AG04449 (cell line): ENCODE measurements at regions not wholly inside any gene's neighbourhood (a gene's known extent, or its start where the extent isn't known, plus 50 kb on each side); places are given as distances from the start of the nearest gene placed in this dataset.

Source experiments
- CTCF ChIA-PET: fragments of 350-600 bp; formaldehyde crosslinking; extraction: SDS; loops from one replicate; lab custom pipeline; 2021; ENCODE audit warnings: antibody characterized with exemption; lab: Yijun Ruan, JAX
- POLR2A ChIA-PET: fragments of 400-600, 350-600 bp; formaldehyde crosslinking; extraction: SDS; loops from one replicate; lab custom pipeline; 2020; ENCODE audit warnings: antibody characterized with exemption, inconsistent platforms; lab: Yijun Ruan, JAX
- DNase-seq: peaks from one replicate; pipeline ENCODE4 v3.0.0-alpha.2; 2010; ENCODE audit warnings: low read depth, low spot score
- H3K4me3 ChIP-seq: 2 replicates; pipeline ENCODE4 v1.5.1; 2011; ENCODE audit warnings: low read depth, mild to moderate bottlenecking, control low read depth, low read length
- CTCF ChIP-seq: IDR thresholded peaks from one replicate; pipeline ENCODE4 v1.5.1; 2011; ENCODE audit warnings: mild to moderate bottlenecking, moderate library complexity, low read length, control low read depth, inconsistent platforms; ENCODE audit not compliant: insufficient read depth; ENCODE audit errors: missing control alignments

DNA sequence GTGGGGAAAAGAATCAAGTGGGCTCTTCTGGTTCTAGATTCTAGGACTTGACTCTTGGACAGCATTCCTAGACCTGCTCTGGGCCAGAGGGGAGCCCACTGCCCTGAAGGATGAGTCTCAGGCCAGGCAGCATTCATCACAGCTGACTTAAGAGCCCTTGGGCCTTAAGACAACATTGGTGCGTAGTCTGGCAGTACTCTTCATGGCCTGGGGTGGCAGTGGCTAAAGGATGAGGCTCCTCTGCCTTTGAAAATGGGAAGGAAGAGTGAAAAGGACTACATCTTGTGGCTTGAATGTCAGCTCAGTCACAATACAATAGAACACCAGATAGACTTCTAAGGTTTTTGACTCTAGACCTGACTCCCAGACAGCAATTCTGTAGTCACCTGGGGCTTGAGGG, 1415.1 kb upstream of the PRMT6 start:
- TF ChIP-seq CTCF, result no peak
- CTCF ChIA-PET, result no interaction called here

GRCh38 chr1:105652109-105652508, 1404.4 kb upstream of the PRMT6 start:
- POLR2A ChIA-PET, result no interaction called here
- H3K4me3 ChIP-seq, result no peak overlapping the region
- TF ChIP-seq CTCF, result no peak
- CTCF ChIA-PET, result no interaction called here
- DNase-seq, result no peak

More for the DNA sequence above, 1415.1 kb upstream of the PRMT6 start:
- DNase-seq, result no peak
- POLR2A ChIA-PET, result no interaction called here
- H3K4me3 ChIP-seq, result no peak overlapping the region

- ChIA-PET CTCF (no interaction called here), POLR2A (no interaction called here)
- no peak for TF ChIP-seq CTCF
These were observed 1401.4 kb upstream of the PRMT6 start for GRCh38 chr1:105655032-105655431.

DNA sequence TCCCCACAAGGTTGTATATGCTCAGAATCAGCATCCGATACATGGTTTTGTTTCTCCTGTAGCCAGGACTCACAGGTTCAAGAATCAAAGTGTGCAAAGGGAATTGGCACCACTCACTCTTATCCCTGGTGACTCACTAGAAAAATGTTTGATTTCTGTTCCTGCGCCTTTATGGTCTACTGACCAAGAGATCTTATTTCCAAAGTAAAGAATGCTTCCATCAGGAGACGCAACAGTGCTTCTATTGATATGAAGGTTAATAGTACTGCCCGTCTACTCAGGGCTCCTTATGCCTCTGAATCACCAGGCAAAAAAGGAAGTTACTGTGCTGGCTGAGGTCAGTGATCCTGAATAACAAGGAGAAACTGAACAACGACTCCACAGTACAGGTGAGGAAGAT, 1392.0 kb upstream of the PRMT6 start:
- ChIA-PET CTCF (no interaction called here), POLR2A (no interaction called here)
- no peak for TF ChIP-seq CTCF
- no peak for DNase-seq
- no peak overlapping the region for H3K4me3 ChIP-seq

More at GRCh38 chr1:105655032-105655431, 1401.4 kb upstream of the PRMT6 start:
- H3K4me3 ChIP-seq, result no peak overlapping the region
- no peak for DNase-seq

- TF ChIP-seq CTCF, result no peak
- ChIA-PET POLR2A (no interaction called here), CTCF (no interaction called here)
- DNase-seq, result no peak
- H3K4me3 ChIP-seq, result no peak overlapping the region
These were observed 1378.1 kb upstream of the PRMT6 start for GRCh38 chr1:105678334-105678733.

- DNase-seq, result no peak
- CTCF ChIA-PET, result no interaction called here
- H3K4me3 ChIP-seq, result no peak overlapping the region
- POLR2A ChIA-PET, result no interaction called here
- TF ChIP-seq CTCF, result no peak
These were observed 1371.8 kb upstream of the PRMT6 start for GRCh38 chr1:105684714-105685113.

DNA sequence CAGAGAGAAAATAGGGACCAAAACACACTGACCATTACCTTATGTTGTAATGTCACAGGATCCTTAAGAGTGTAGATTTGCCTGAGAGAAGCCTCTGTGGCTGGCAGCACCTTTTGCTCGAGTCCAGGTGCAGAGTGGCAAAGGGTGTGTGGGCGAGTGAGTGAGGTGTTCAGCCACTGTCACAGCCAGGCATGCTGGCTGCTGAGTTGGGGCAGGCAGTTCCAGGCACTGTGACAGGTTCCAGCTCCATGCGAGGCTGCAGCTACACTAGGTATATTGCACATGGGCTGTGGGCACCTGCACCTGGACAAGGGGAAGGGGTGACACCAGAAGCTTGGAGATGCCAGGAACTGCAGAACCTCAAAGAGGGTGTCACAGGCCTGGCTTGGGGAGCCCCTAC, 1370.4 kb upstream of the PRMT6 start:
- CTCF ChIA-PET, result no interaction called here
- no peak for DNase-seq
- TF ChIP-seq CTCF, result no peak
- POLR2A ChIA-PET, result no interaction called here
- H3K4me3 ChIP-seq, result no peak overlapping the region
